Stimulated activated CD4-positive, alpha-beta T cell treated with anti-CD3 and anti-CD28 coated beads, Interleukin-1b, Interleukin-23, amount 100 ng/mL, for 24 hours (primary cell): ENCODE measurements at regions not wholly inside any gene's neighbourhood (a gene's known extent, or its start where the extent isn't known, plus 50 kb on each side); places are given as distances from the start of the nearest gene placed in this dataset.

ENCODE experiments used
- DNase-seq, 4 experiments: peaks; one replicate each; pipeline ENCODE4 v3.0.0-alpha.2; 2020; ENCODE audit warnings: low read depth in 4 of 4, low spot score in 1 of 4

- no peak for DNase-seq
Observed at GRCh38 chr10:36704124-36704523, 421.3 kb upstream of the ANKRD30A start.

GRCh38 chr10:36703179-36703578, 422.2 kb upstream of the ANKRD30A start:
- no peak for DNase-seq

- no peak for DNase-seq
Observed at GRCh38 chr10:36700123-36700522, 425.3 kb upstream of the ANKRD30A start.

- no peak for DNase-seq
Observed at GRCh38 chr10:36692759-36693158, 432.6 kb upstream of the ANKRD30A start.

GRCh38 chr10:36688717-36689116, 436.7 kb upstream of the ANKRD30A start:
- DNase-seq, result no peak

DNA sequence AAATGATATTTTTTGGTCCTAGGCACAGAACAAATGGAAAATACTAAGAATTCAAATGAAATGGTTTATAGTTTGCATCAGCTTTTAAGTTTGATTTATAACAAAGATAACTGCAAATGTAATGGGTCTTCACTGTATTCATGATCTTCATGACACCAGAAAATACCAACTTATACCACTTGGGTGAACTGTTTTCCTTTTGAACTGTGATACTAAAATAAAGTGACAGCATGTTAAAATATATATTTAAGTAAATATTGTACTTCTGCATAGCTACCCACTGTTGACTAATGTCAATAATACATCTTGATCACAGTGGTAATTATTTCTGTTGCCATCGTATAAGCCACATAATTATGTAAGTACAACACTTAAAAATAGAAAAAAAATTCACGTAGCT, 442.0 kb upstream of the ANKRD30A start:
- DNase-seq, result no peak

DNA sequence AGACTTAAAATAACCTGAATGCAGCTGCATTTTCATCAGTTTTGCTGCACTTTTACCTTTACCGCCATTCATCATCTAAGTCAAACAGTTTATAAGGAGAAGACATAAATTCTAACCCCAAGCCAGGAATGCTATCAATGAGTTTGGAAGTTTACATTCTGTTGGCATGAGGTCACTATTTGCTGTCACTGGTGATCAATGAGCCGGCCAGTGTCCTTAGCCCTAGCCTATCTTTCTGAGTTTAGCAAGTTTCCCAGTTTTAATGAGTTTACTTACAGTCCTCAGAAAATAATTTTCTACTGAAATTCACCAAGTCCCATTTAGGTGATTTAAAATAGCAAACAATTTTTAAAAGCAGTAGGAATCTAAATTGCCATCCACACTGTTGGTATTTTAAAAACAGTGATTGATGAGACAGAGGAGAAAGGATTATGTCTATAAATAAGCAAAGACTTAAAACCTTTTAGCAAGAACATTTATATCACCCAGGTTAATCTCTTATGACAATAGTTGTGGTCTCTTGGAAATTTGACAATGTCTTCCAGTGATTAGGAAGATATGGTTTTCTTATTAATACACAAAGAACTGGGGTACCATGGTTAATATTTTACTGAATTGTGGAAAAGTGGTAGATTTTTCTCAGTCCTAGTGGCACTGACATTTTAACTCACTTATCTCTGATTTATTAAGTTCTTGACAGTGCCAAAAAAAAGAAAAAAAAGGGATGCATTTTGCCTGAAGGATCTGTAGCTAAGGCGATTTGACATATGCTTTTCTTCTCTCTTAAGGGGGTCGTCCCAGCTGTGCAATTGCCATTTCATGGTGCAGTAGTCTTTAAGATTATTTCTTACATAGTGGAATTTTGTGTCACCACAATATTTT, 443.4 kb upstream of the ANKRD30A start:
- DNase-seq, result no peak

DNA sequence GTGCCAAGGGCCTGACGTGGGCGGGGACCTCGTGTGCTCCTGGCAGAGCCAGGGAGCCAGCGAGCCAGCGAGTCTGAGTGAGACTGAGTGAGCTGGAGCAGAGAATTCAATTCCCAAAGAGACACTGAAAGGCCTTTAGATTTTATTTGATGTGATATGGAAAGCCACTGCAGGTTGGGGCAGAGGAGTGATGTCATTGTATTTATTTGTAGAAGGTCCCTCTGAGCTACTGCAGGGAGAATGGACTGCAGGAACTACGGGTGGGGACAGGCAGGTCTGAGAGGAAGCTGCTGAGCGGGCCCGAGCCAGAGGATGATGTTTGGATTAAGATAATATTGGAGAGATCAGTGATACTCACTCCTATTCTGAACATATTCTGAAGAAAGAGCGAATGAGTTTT, 445.8 kb upstream of the ANKRD30A start:
- DNase-seq, result no peak

- DNase-seq, result no peak
Observed at GRCh38 chr10:36677431-36677768, 448.0 kb upstream of the ANKRD30A start.

DNA sequence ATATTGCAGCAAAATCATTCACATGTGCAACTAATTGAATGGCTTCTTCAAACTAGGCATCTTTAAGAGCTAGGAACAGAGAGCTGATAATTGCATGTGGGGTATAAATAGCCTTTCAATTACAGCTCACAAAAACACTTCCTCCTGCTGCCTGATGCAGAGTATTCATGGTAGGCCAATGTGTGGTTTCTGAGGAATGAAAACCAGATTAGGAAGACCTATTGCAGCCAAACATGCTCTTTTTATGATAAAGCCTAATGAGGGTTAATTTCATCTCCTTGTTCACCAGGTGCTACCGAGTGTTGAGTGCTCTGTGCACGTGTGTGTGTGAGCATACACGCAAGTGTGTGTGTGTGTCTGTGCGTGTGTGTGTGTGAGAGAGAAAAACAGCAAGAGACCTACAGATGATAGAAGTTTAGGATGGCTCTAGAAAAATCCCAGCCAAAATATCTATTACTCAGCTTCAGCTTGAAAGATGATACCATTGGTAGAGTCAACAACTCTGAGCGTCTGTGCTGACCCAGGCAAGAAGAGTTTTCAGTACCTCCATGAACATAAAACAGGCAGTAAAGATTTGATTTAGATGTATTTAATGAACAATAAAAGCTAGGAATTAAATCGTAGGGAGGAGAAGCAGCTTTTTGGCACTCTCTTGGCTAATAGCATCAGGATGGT, 448.5 kb upstream of the ANKRD30A start:
- no peak for DNase-seq

DNA sequence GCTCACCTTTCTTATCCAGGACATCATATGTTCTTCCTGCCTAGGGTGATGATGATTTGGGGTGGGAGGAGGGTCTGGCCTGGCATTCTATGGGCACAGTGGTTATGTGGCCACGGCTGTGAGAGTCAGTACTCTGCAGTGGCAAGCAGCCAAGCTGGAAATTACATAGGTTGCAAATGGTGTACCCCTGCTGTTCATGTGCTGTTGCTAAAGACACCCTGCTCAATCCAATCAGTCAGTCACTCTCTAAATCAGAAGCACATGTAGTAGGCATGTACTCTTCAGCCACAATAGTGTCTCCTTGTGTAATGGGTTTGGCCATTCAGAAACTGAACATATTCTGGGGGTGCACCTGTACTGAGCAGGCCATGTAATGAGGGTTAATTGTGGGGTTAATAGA, 449.1 kb upstream of the ANKRD30A start:
- DNase-seq, result no peak

GRCh38 chr10:36675458-36675880, 449.9 kb upstream of the ANKRD30A start:
- no peak for DNase-seq

DNA sequence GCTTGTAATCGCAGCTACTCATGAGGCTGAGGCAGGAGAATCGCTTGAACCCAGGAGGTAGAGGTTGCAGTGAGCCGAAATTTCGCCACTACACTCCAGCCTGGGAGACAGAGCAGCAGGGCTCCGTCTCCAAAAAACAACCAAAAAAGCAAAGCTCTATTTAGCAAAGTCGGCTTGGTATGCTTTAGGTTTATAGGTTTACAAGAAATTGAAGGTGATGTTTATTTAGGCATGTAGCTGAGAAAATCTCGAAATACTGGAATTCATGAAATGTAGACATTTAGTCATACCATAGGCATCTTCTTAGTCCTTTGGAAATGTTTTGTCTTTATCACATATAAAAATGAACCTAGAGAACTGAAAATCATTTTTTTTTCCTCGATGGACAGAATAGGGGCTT, 453.8 kb upstream of the ANKRD30A start:
- no peak for DNase-seq

GRCh38 chr10:36670621-36671402, 454.6 kb upstream of the ANKRD30A start:
- no peak for DNase-seq

DNA sequence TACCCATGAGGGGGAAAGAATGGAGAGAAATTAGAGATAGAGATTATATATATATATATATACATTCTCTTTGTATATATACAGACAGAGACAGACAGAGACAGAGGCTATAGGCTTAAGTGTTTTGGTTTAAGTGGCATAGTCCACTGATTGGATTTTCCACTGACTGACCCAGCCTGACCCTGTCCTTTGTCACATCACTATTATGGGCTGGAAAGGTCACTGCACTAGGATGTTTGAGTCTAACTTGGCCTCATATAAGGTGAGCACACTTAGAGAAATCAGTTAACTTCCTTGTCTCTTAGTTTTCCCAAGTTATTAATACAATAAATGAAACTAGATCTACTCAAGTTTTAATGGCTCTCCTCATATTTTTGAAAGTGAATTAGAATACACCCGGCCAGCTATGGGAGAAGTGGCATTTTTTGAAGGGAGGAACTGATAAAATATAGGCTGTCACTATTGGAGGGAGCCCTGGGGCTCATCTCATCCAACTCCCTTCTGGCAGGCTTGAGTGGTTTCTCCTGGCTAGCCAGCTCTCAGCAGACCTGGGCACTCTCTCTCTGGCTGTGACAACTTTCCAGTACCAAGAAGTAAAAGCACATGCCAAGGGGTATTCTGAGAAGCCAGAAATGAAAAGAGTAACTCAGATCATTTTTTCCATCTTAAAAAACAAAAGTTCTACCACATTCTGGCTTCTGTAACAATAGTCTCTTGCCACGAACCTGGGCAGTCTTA, 455.6 kb upstream of the ANKRD30A start:
- DNase-seq, result no peak

- no peak for DNase-seq
Observed at GRCh38 chr10:36666451-36666850, 458.9 kb upstream of the ANKRD30A start.

GRCh38 chr10:36662571-36662970, 462.8 kb upstream of the ANKRD30A start:
- DNase-seq, result no peak

DNA sequence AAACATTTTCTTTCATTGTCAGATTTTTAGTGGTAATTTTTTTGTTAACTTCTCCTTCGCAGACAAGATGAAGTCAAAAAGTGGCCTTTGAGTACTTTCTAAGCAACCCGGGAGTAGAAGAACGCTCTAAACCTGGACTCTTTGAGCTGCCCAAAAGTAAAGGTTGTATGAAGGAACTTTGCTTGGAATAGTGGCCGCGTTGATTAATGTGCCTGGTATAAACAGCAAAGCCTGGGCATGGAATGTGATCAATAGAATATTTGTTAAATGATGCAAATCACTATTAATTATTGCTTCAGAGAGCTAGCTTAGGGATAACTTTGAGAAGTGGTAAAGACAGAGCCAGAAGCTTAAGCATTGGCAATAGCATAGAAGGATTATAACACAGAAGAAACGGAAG, 475.1 kb upstream of the ANKRD30A start:
- no peak for DNase-seq

GRCh38 chr10:36647540-36647939, 477.9 kb upstream of the ANKRD30A start:
- no peak for DNase-seq

DNA sequence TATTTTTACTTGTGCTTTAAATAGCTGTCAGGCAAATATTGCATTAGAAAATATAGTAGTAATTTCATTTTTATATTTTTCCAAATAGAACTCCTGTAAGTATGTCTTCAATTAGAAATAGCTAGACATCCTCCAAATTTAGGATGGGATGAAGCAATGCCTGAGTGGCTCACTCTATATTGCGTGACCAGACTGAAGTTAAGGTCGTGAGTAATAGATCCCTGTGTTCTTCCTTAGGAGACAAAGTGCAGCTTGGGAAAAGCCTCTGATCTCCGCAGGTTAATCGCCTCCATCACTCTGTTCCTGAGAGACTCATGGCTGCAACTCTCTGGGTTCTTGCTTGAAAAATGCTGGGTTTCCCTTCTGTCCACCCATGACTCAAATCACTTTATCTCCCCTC, 484.8 kb upstream of the ANKRD30A start:
- no peak for DNase-seq

GRCh38 chr10:36638462-36639155, 486.8 kb upstream of the ANKRD30A start:
- no peak for DNase-seq
